NB4 (cell line): ENCODE measurements at regions not wholly inside any gene's neighbourhood (a gene's known extent, or its start where the extent isn't known, plus 50 kb on each side); places are given as distances from the start of the nearest gene placed in this dataset.

Experiments used
- CTCF ChIP-seq: IDR thresholded peaks from one replicate; pipeline ENCODE4 v1.5.1; 2012; ENCODE audit warnings: low read depth, low read length
- MAX ChIP-seq: IDR thresholded peaks from 2 replicates; pipeline ENCODE4 v1.6.1; 2011; ENCODE audit warnings: low read depth, low read length
- MYC ChIP-seq: IDR thresholded peaks from 2 replicates; pipeline ENCODE4 v1.6.1; 2011; ENCODE audit warnings: low read depth, low read length
- POLR2A ChIP-seq: IDR thresholded peaks from 2 replicates; pipeline ENCODE4 v1.6.1; 2011; ENCODE audit warnings: mild to moderate bottlenecking; ENCODE audit not compliant: insufficient read length; ENCODE audit errors: extremely low read depth

- TF ChIP-seq CTCF (no peak), MAX (no peak), POLR2A (no peak), MYC (no peak)
Observed at GRCh38 chr11:91136631-91137030, 913.8 kb upstream of the CHORDC1 start.
